HG03095 (cell line): ENCODE measurements at regions not wholly inside any gene's neighbourhood (a gene's known extent, or its start where the extent isn't known, plus 50 kb on each side); places are given as distances from the start of the nearest gene placed in this dataset.

Source experiments
- ATAC-seq: cut with Tn5 transposase; IDR thresholded peaks from one replicate; pipeline ENCODE4 v1.9.1; 2021; ENCODE audit warnings: moderate library complexity; ENCODE audit not compliant: unreplicated experiment

GRCh38 chr2:37425408-37425807, 81.0 kb downstream of the QPCT start:
- ATAC-seq, result no peak

DNA sequence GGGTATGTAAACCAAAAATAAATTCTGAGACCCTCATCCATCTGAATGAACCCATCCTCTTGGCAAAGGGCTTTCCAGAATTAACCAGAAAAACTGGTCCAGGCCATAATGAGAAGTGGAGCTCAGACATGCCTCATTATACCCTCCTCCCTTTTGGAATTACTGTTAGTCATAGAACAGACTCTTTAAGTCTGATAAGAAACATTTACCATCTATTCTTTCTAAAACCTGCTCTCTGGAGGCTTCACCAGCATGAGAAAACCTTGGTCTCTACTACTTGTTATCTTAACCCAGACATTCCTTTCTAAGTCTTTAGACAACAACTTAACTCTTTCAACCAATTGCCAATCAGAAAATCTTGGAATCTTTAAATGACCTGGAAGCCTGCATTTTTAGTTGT, 82.8 kb downstream of the QPCT start:
- no peak for ATAC-seq

GRCh38 chr2:37436323-37436722, 91.9 kb downstream of the QPCT start:
- ATAC-seq, result no peak

DNA sequence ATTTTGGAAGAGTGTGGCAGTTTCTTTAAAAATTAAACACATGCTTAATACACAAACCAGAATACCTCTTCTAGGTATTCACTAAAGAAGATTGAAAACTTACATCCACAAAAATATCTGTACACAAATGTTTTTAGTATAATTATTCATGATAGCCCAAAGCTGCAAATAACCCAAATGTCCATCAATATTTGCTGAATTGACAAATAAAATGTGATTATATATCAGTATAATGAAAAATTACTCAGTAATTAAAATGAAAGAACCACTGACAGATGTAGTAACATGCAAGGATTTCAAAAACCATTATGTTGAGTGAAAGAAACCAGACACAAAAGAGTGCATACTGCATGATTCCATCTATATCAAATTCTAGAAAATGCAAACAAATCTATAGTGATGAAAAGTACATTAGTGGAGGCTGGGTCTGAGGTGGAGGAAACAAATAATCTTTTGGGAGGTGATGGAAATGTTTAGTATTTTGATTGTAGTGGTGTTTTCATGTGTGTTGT, 94.8 kb downstream of the QPCT start:
- ATAC-seq, result no peak

GRCh38 chr2:37441055-37441454, 96.6 kb downstream of the QPCT start:
- no peak for ATAC-seq

GRCh38 chr2:37443082-37443481, 98.7 kb downstream of the QPCT start:
- no peak for ATAC-seq

DNA sequence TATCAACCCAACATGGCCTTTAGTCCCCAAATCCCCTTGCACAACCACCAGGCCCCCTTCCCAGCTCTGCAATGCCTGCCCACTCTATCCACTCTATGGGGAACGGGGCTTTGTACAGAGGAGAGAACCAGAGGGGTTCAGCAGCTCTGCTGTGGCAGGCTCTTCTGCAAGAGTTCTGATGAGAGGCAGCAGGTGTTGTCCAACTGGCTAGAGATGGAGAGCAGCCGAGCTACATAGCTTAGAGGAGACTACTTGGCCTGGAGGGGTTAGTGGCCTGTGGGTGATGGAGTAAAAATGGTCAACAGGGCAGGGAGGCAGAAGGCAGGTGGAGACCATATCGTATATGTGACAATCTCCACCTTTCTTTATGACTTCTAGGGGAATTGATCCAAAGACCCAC, 103.0 kb downstream of the QPCT start:
- no peak for ATAC-seq

DNA sequence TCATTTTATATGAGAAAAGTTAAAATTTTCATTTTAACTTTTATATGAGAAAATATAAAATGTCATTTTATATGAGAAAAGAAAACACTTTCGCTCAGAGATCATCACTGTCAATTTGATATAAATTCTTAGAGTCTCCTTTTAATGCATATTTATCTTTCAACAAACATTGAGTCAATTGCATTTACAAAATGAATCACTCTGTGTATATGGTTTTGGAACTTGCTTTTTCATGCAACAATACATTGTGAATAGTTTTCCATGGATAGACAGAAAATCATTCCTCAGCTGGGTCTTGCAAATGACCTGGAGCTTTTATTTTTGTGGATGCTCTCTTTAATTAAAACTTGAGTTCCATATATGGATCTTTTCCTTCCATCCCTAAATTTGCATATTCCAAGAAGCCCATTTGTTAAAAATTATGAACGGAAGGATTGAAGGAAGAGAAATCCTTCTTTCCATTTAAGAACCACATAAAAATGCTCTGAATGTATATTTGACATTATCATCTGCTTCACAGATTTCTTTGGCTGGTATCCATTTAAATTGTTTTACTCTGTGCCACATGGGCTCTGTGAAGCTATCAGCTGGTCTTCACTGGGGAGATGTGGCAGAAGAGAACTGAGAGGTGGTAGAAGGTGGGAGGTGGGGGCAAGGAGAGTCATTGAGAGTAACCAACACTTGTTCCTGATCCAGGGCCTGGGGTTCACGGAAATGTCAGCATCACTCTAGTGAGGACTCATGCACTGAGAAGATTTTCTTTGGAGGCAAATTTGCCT, 104.1 kb downstream of the QPCT start:
- ATAC-seq, result no peak

- no peak for ATAC-seq
These were observed 105.4 kb downstream of the QPCT start for GRCh38 chr2:37449761-37450296.

DNA sequence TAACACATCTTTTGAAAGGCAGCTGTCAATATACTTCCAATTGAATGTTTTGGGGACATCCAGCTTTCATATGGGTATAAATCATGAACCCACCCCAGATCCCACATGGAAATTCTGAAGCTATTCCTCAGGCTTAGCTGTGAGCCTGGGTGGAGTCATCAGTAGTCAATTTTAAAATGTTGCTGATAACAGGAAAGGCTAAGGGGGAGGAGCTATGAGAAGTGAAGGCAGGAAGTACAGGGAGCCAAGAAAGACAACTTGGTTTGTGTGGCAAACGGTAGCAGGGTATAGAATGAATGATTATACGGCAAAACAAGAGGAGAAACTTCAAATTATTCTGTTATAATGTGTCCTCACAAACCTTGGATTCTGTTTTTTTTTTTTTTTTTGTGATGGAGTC, 108.6 kb downstream of the QPCT start:
- ATAC-seq, result no peak

DNA sequence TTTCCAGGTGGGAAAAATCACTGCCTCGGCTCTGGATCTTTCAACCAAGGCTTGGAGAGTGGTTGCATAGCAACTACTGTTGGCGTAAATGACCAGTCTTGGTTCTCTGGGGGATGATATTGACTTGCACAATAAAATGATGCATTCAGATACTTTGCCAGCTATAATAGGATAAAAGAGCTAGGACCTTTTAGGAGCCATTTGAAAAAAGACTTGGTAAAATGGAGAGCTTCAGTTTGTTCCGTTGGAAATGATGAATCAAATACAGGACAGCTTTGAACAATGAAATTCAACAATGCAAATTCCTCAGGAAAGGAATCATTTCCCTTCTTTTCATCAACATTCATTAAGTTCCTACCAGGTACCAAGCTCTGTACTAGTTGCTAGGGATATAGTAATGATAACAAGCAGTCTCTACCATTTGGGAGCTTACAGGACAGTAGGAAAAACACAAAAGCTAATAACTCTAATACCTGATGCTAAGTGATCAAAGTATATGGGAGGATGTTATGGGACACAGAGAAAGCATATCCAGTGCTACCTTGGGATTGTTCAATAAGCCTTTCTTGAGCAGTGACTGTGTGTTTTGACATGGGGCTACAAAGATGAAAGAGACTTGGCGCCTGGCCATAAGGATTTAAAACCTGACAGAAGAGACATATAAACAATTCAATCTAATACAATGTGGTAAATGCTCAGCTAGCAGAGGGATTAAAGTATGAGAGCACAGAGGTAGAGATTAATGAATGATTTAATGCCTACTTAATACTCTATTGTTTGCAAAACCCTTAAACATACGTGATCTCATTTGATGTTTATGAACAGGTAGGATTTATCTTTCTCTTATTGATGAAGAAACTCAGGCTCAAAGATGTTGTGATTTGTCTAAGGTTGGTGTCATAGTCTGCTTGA, 110.7 kb downstream of the QPCT start:
- ATAC-seq, result no peak

- ATAC-seq, result no peak
These were observed 112.0 kb downstream of the QPCT start for GRCh38 chr2:37456479-37456878.

GRCh38 chr2:37457401-37457901, 113.0 kb downstream of the QPCT start:
- ATAC-seq, result no peak

- no peak for ATAC-seq
These were observed 113.7 kb downstream of the QPCT start for GRCh38 chr2:37458133-37458532.

GRCh38 chr2:37459095-37459981, 114.9 kb downstream of the QPCT start:
- no peak for ATAC-seq

DNA sequence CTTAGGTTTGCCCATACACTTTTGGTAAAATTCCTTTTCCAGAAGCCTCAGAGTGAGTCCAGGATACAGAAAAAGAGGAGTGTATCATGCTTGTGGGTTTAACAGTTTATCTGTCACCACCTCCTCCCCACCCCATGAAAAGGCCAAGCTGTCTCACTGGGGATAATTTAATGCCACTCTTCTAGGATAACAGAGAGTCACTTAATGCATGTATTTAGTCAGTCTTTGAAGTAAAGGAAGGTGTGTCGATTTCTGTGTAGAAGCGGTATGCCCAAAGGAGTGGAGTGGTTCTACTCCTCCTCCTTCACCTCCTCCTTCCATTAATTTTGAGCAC, 116.4 kb downstream of the QPCT start:
- no peak for ATAC-seq

GRCh38 chr2:37464067-37464466, 119.6 kb downstream of the QPCT start:
- ATAC-seq, result no peak

DNA sequence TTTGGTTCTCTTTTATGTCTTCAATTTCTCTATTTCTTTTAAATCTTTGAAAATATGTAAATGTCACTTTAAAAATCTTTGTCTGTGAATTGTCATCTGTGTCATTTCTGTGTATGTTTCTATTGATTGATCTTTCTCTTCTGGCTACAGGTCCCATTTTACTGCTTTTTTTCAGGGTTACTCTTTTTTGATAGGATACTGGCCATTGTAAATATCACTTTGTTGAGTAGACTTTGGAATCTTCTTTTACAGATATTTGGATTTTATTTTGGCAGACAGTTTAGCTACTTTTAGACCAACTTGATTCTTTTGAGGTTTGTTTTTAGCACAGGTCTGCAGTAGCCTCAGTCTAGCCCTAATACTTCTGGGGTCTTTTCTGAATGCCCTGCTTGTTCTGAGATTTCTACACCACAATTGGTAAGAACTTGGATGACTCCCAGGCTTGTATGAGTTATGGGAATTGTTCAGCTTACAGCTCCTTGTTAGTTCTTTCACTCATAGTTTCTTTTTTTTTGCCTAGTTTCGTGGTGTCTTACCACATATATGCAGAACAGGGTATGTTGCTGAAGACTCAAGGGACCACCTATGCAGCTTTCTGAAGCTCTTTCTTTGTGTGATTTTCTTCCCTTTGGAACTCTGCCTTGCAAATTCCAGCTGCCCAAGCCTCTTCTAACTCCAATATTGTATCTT, 122.2 kb downstream of the QPCT start:
- ATAC-seq, result no peak

DNA sequence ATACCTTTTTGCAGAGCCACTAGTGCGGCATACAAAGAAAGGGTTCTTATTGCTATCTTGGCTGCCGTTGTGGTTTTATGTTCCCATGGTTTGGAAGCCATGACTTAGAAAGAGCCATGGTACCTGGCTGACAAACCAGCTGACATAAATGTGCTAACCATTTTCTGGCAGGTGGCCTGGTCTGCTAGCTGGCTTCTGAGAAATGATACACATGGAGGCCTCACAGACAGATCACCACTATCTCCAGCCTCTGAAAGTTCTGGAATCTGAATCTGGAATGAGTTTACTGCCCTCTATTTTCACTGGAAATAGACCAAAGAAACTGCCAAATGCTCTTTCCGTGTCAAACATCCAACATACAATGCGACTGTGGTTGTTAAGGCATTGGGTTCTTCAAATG, 123.7 kb downstream of the QPCT start:
- ATAC-seq, result no peak

DNA sequence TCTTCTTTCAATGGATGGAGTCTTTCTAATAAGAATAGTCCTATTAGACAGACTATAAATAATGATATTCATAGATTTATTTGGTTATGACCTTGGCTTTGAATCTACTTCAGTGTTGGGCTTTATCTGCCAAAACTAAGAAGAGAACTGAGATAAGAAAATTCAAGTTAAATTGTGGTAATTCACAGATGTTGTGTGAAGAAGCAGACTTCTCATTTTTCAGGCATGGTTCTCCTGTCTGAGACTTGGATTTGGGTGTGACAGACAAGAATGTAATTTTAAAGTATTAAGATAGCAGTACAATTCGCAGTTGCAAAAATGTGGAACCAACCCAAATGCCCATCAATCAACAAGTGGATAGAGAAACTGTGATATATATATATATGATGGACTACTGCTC, 124.7 kb downstream of the QPCT start:
- no peak for ATAC-seq
